NCI-H146 (cell line): ENCODE measurements at regions not wholly inside any gene's neighbourhood (a gene's known extent, or its start where the extent isn't known, plus 50 kb on each side); places are given as distances from the start of the nearest gene placed in this dataset.
"Not testable (repeated sequence)": the region's sequence is repeated elsewhere in the genome, so short reads cannot be mapped to it uniquely, and the experiment has no call there.

ENCODE experiments used
- DNase-seq: peaks from one replicate; lab custom pipeline; 2025; lab: John Stamatoyannopoulos, UW

- peak; percentile 37 for DNase-seq
Measured at GRCh38 chr6:26264547-26264946, 100.5 kb upstream of the BTN3A2 start.

GRCh38 chr6:26267083-26267589, 97.9 kb upstream of the BTN3A2 start:
- DNase-seq: no peak

- peak; percentile 94 for DNase-seq
Measured at GRCh38 chr6:26268659-26269402, 96.2 kb upstream of the BTN3A2 start.

- peak; percentile 61 for DNase-seq
Measured at GRCh38 chr6:26269531-26270485, 95.2 kb upstream of the BTN3A2 start.

GRCh38 chr6:26270486-26270861, 94.5 kb upstream of the BTN3A2 start:
- peak; percentile 56 for DNase-seq

GRCh38 chr6:26270903-26271667, 93.9 kb upstream of the BTN3A2 start:
- peak; percentile 94 for DNase-seq

GRCh38 chr6:26271668-26272024, 93.4 kb upstream of the BTN3A2 start:
- DNase-seq: peak; percentile 57

- peak; percentile 75 for DNase-seq
Measured at GRCh38 chr6:26272171-26272637, 92.8 kb upstream of the BTN3A2 start.

- peak; percentile 44 for DNase-seq
Measured at GRCh38 chr6:26273673-26274588, 91.1 kb upstream of the BTN3A2 start.

GRCh38 chr6:26275663-26276062, 89.3 kb upstream of the BTN3A2 start:
- DNase-seq: peak; percentile 69

- DNase-seq: peak; percentile 15
Measured at GRCh38 chr6:26276841-26277648, 88.0 kb upstream of the BTN3A2 start.

- DNase-seq: no peak
Measured at GRCh38 chr6:26278536-26278935, 86.5 kb upstream of the BTN3A2 start.

GRCh38 chr6:26279371-26279770, 85.6 kb upstream of the BTN3A2 start:
- not testable (repeated sequence) for DNase-seq

GRCh38 chr6:26280407-26280806, 84.6 kb upstream of the BTN3A2 start:
- DNase-seq: no peak

GRCh38 chr6:26284537-26285142, 80.4 kb upstream of the BTN3A2 start:
- DNase-seq: peak; percentile 78

GRCh38 chr6:26285143-26286134, 79.6 kb upstream of the BTN3A2 start:
- peak; percentile 99 for DNase-seq

- peak; percentile 62 for DNase-seq
Measured at GRCh38 chr6:26286168-26286877, 78.7 kb upstream of the BTN3A2 start.

GRCh38 chr6:26288155-26288554, 76.8 kb upstream of the BTN3A2 start:
- DNase-seq: no peak
